Stimulated activated memory B cell treated with anti-CD40 and anti-IgM and Interleukin-4, amounts not matched to agents 10 μg/mL and 1 μg/mL and 100 μg/mL, for 72 hours (primary cell): ENCODE measurements at regions not wholly inside any gene's neighbourhood (a gene's known extent, or its start where the extent isn't known, plus 50 kb on each side); places are given as distances from the start of the nearest gene placed in this dataset.

Experiments
- ATAC-seq: fragments of 150-1000 bp; cut with Tn5 transposase; 2 replicates; pipeline ENCODE4 v1.10.0; 2021
- H3K27ac Mint-ChIP-seq: one replicate; pipeline ENCODE4 v1.8.0; 2022; ENCODE audit warnings: mild to moderate bottlenecking, mixed read lengths
- H3K27me3 Mint-ChIP-seq: one replicate; pipeline ENCODE4 v1.8.0; 2022; ENCODE audit warnings: mixed read lengths
- H3K36me3 Mint-ChIP-seq: one replicate; pipeline ENCODE4 v1.8.0; 2022; ENCODE audit warnings: mixed read lengths
- H3K4me1 Mint-ChIP-seq: one replicate; pipeline ENCODE4 v1.8.0; 2022; ENCODE audit warnings: mixed read lengths
- H3K4me3 Mint-ChIP-seq: one replicate; pipeline ENCODE4 v1.8.0; 2022; ENCODE audit warnings: mild to moderate bottlenecking, moderate library complexity, mixed read lengths
- H3K9me3 Mint-ChIP-seq: one replicate; pipeline ENCODE4 v1.8.0; 2022; ENCODE audit warnings: mixed read lengths

DNA sequence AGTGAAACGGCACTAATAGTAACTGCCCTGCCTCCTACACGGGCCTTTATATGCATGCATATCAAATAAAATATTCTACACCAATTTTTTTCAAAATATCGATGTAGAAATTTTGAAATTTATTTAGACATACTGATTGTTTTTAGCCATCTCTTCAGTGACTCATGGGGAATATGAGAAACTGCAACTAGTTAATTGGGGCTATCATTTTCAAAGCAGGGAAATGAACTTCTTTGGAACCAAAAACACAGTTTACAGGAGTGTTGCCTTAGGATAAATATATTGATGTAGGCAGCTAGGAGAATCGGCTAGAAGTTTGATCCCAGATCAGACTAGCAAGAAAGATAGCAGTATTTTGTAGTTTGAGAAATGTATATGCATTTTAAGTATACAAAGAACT is 1010.8 kb upstream of the AGA start:
- Mint-ChIP-seq H3K27ac (no peak overlapping the region), H3K27me3 (no peaks in the 10 kb centered on the region), H3K36me3 (no peaks in the 10 kb centered on the region), H3K4me3 (no peak overlapping the region), H3K9me3 (peaks cover 3% of the 10 kb centered on the region), H3K4me1 (no peaks in the 10 kb centered on the region)
- ATAC-seq: no peak

DNA sequence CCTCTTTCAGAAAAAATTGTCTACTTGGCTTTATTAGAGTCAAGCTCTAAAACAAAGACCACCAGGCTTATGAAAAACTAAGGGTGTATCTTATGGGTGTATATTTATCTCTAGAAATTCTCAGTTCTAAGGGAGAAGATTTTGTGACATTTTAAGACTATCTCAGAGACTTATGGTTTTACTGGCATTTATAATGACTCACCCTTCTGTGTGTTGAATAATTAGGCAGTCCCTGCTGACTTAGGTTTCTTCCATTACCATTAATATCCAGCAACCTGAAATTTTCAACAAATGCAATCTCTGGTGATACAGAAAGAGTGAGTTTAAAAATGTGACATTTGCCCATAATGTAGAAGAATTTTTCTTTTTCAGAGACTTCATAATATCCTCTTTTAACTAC is 1015.0 kb upstream of the AGA start:
- Mint-ChIP-seq H3K9me3 (no peaks in the 10 kb centered on the region), H3K4me3 (no peak overlapping the region), H3K36me3 (no peaks in the 10 kb centered on the region), H3K4me1 (no peaks in the 10 kb centered on the region), H3K27ac (no peak overlapping the region), H3K27me3 (no peaks in the 10 kb centered on the region)
- no peak for ATAC-seq

DNA sequence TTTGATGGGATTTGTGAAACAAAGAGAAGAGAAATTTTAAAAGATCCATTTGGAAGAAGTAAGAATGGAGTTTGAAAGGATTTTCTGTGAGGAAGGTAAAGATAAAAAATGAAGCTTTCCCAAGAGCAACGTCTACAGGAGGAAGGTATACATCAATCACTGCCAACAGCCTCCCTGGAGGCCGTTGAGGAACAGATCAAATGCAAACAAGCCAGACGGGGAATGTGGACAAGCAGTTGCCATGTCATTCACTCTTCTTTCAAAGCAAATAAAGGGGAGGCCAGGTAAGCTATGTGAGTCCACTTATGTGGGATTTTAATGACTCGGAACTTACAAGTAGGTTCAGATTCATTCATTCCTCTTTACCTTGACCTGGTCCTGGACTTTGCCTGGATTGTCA is 1020.5 kb upstream of the AGA start:
- no peaks in the 10 kb centered on the region for H3K4me1 Mint-ChIP-seq
- no peak overlapping the region for H3K27ac Mint-ChIP-seq
- H3K9me3 Mint-ChIP-seq: no peaks in the 10 kb centered on the region
- H3K36me3 Mint-ChIP-seq: no peaks in the 10 kb centered on the region
- ATAC-seq: no peak
- H3K4me3 Mint-ChIP-seq: no peak overlapping the region
- no peaks in the 10 kb centered on the region for H3K27me3 Mint-ChIP-seq

DNA sequence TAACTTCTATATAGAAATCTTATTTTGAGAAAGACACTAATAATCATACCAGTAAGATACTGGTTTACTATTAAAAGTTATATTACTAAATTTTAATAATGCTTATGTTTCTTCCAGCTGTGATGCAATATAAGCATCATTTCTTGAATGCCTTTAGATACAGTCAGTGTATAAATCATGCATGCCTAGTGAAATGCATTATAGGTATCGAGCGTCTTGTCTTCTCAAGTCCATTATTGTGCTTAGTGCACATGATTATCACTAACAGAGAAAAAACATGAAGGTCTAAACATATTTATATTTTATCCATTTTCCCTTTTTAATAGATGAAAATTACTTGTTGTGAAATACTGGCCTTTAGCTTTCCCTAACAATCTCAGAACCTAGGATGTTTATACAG is 1021.5 kb upstream of the AGA start:
- no peak for ATAC-seq
- Mint-ChIP-seq H3K9me3 (no peaks in the 10 kb centered on the region), H3K4me3 (no peak overlapping the region), H3K27me3 (no peaks in the 10 kb centered on the region), H3K4me1 (no peaks in the 10 kb centered on the region), H3K27ac (no peak overlapping the region), H3K36me3 (no peaks in the 10 kb centered on the region)

DNA sequence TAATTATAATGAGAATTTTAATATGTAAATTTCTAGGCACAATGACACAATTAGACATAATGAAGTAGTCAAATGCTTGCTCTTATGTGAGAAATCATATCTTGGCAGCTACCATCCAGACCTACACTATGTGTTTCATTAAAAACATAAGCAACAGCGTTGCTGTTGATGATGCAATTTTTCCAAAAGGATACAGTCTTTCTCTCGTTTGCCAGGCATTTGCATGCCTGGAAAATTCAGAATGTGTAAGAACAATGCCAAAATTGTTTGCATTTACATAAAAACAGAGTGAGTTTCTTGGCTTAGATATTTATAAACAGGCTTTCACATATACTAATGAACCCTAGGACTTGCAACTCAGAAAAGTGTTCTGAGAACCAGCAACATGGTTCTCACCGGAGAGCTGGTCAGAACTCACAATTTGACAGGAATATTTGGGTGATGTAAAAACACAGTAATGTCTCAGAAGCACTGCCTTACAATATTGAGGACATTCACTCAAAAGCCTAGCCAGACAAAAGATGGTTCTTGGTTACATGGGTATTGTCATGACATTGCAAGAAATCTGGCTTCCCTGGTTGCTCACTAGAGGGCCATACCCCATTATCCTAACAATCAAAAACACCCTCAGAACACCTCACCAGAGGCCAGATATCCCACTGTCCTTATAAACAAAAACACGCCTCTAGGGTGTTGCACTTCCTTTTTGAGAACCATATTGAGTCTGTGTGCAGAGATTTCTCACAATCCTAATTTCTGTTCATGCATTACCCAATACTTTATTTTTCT is 1029.0 kb upstream of the AGA start:
- Mint-ChIP-seq H3K4me3 (no peak overlapping the region), H3K36me3 (no peaks in the 10 kb centered on the region), H3K4me1 (no peaks in the 10 kb centered on the region), H3K27me3 (no peaks in the 10 kb centered on the region), H3K9me3 (peaks cover 5% of the 10 kb centered on the region), H3K27ac (no peak overlapping the region)
- no peak for ATAC-seq

DNA sequence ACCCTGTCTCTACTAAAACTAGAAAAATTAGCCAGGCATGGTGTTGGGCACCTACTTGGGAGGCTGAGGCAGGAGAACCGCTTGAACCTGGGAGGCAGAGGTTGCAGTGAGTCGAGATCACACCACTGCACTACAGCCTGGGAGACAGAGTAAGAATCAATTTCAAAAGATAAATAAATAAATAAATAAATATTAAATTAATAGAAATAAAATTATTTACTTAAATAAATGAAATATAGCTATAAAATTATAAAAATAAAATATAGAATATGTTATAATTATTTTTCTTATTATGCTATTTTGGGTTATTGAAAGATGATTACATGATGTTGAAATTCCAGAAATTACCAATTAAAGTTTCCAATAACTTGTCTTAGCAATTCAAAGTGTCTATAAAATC is 1029.8 kb upstream of the AGA start:
- Mint-ChIP-seq H3K4me1 (no peaks in the 10 kb centered on the region), H3K27me3 (no peaks in the 10 kb centered on the region), H3K4me3 (no peak overlapping the region), H3K27ac (no peak overlapping the region), H3K36me3 (no peaks in the 10 kb centered on the region), H3K9me3 (peaks cover 5% of the 10 kb centered on the region)
- ATAC-seq: no peak

DNA sequence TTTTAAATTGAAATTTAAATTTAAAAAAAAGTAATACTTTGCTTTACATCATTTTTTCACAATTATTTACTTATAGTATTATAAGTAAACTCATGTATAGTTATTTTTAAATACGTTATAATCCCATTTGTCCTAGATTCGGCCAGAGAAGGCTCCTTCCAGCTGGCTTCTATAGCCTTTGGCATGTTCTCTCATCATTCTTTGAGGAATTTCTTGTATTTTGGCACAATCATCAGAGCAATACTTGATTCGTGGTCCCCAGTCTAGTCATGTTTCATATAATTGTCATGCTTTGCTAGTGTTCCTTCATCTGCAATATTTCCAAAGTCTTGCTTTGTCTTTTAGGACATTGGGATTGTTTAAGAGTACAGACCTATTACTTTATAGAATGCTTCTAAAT is 1037.9 kb upstream of the AGA start:
- Mint-ChIP-seq H3K27ac (no peak overlapping the region), H3K36me3 (no peaks in the 10 kb centered on the region), H3K27me3 (no peaks in the 10 kb centered on the region), H3K4me3 (no peak overlapping the region), H3K4me1 (no peaks in the 10 kb centered on the region), H3K9me3 (peaks cover 5% of the 10 kb centered on the region)
- no peak for ATAC-seq

DNA sequence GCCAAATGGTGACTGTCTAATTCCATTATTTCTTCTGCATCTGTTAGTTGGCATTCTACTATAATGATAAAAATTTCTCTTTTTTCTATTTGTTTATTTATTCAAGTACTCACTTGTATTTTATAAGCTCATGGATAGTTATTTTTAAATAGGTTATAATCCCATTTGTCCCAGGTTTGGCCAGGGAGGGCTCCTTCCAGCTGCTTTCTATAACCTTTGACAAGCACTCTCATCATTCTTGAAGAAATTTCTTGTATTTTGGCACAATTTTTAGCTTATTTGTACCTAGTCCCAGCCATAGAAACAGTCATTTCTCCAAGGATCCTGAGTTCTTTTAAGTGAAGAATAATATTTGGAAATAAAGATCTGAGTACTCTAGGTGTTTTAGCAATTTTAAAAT is 1038.6 kb upstream of the AGA start:
- no peaks in the 10 kb centered on the region for H3K36me3 Mint-ChIP-seq
- no peaks in the 10 kb centered on the region for H3K27me3 Mint-ChIP-seq
- peaks cover 2% of the 10 kb centered on the region for H3K9me3 Mint-ChIP-seq
- H3K4me3 Mint-ChIP-seq: no peak overlapping the region
- H3K4me1 Mint-ChIP-seq: no peaks in the 10 kb centered on the region
- ATAC-seq: no peak
- no peak overlapping the region for H3K27ac Mint-ChIP-seq

DNA sequence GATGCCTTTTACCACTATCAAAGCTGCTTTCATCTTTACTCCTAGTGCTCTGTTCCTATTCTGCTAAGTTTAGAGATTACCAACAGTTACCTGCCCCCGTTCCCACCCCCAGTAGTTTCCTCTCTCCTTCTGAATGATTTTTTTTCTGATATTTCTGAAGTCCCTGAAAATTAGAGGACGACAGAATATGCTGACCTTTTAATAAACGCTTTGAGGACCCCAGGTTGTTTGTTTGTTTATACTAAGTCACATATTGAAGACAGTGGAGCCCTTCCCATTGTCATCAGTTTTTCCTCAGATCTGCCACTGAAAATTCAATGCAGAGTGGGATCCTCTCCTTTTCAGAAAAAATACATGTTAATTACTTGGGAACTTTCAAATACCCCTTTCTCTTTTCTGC is 1039.3 kb upstream of the AGA start:
- Mint-ChIP-seq H3K27ac (no peak overlapping the region), H3K36me3 (no peaks in the 10 kb centered on the region), H3K4me3 (no peak overlapping the region), H3K27me3 (no peaks in the 10 kb centered on the region), H3K9me3 (peaks cover 2% of the 10 kb centered on the region), H3K4me1 (no peaks in the 10 kb centered on the region)
- no peak for ATAC-seq

DNA sequence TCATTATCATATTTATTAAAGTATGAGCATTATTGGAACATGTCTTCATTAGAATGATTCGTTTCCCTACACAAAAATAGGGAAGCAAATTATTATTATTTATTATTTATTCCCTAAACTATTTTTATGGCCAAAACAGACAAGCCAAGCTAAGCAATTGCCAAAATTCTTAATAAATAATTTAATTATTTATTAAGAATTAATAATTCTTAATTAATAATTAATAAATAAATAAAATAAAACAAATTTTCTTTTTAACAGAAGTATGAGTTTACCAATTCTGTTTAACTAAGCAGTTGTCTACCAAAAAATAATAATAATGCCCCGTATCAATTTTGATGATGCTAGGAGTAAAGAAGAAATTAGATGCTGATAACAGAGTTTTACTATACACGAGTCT is 1080.8 kb upstream of the AGA start:
- H3K36me3 Mint-ChIP-seq: no peaks in the 10 kb centered on the region
- no peak for ATAC-seq
- H3K4me3 Mint-ChIP-seq: no peak overlapping the region
- no peaks in the 10 kb centered on the region for H3K27me3 Mint-ChIP-seq
- no peaks in the 10 kb centered on the region for H3K4me1 Mint-ChIP-seq
- H3K9me3 Mint-ChIP-seq: peaks cover 2% of the 10 kb centered on the region
- no peak overlapping the region for H3K27ac Mint-ChIP-seq

DNA sequence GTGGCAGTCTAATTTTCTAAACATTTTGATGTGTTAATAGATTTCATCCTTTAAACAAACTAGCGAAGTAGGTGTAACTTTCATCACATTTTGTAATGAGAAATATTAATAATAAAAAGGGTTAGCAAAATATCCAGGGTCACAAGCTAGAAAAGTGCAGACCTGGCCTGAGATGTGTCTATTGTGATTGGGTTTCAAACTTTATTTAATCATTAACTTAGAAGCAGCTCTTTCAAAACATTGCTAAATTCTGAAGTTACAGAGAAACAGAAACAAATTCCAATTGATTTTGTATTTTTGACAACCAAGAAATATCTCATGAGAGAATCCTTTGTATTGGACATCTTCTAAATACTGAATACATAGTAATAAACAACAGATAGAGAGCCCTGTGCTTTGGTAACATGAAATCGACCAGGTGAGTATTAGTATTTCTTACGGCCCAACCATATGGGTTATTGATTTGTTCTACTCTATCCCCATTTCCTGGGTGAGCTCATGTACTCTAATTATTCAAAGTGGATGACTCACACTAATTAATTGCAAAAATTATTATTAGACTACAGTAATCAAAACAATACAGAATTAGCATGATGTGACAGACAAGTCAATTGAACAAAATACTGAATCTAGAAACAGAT is 1093.8 kb upstream of the AGA start:
- H3K36me3 Mint-ChIP-seq: no peaks in the 10 kb centered on the region
- no peak for ATAC-seq
- H3K27me3 Mint-ChIP-seq: no peaks in the 10 kb centered on the region
- H3K4me1 Mint-ChIP-seq: no peaks in the 10 kb centered on the region
- no peak overlapping the region for H3K4me3 Mint-ChIP-seq
- peaks cover 9% of the 10 kb centered on the region for H3K9me3 Mint-ChIP-seq
- no peak overlapping the region for H3K27ac Mint-ChIP-seq

DNA sequence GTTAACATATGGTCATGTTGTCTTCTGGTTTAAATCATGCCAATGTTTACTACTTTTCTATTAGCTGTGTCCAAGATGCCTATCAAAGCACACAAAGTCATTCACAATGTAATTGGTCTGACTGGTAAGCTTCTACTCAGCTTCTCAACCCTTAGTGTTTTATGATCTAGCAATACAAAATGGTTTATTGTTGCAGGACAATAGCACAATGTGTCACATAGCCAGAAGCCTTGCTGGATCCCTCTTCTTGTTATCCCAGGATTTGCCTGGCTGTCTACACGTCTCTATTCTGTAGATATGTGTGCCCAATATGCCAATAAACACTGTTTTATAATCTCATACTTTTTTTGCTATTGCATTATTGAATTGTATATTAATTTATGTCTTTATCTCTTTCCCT is 1111.0 kb upstream of the AGA start:
- H3K27me3 Mint-ChIP-seq: no peaks in the 10 kb centered on the region
- peaks cover 2% of the 10 kb centered on the region for H3K9me3 Mint-ChIP-seq
- no peak for ATAC-seq
- no peak overlapping the region for H3K4me3 Mint-ChIP-seq
- H3K4me1 Mint-ChIP-seq: no peaks in the 10 kb centered on the region
- H3K36me3 Mint-ChIP-seq: no peaks in the 10 kb centered on the region
- no peak overlapping the region for H3K27ac Mint-ChIP-seq

DNA sequence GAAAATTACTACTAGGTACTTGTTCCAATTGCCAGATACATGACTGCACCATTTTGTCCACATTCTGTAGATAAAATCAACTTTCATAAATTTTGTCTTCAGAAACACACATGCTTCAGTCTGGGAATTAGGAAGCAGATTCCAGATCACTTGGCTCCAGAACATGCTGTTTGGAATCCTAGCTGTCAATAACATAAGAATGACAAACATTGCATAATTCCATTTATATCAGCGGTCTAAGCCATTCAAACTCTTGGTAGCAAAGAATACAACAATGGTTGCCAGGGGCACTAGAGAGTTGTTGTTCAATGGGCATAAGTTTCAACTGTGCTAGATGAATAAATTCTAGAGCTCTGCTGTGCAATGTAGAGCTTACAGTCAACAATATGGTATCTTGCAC is 1112.1 kb upstream of the AGA start:
- Mint-ChIP-seq H3K27me3 (no peaks in the 10 kb centered on the region), H3K27ac (no peak overlapping the region), H3K4me3 (no peak overlapping the region), H3K4me1 (no peaks in the 10 kb centered on the region), H3K36me3 (no peaks in the 10 kb centered on the region), H3K9me3 (peaks cover 2% of the 10 kb centered on the region)
- no peak for ATAC-seq

DNA sequence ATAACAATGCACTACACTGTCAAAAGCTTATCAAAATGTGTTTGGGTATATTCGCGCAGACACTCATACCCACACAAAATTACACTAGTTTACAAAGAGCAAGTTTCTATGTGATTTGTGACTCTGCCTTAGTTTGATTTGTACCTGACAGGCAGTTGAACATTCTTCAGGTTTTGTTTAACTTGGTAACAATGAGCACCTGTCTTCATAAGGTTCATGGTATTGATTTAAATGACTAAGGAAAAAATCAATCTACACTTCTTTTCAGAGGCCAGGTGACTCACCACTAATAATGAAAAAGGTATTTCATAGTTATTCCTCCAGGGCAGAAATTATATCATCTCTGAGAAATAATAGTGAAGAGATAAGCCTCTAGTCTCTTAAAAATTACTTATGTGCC is 1114.6 kb upstream of the AGA start:
- ATAC-seq: no peak
- Mint-ChIP-seq H3K9me3 (no peaks in the 10 kb centered on the region), H3K36me3 (no peaks in the 10 kb centered on the region), H3K4me1 (no peaks in the 10 kb centered on the region), H3K4me3 (no peak overlapping the region), H3K27ac (no peak overlapping the region), H3K27me3 (no peaks in the 10 kb centered on the region)

DNA sequence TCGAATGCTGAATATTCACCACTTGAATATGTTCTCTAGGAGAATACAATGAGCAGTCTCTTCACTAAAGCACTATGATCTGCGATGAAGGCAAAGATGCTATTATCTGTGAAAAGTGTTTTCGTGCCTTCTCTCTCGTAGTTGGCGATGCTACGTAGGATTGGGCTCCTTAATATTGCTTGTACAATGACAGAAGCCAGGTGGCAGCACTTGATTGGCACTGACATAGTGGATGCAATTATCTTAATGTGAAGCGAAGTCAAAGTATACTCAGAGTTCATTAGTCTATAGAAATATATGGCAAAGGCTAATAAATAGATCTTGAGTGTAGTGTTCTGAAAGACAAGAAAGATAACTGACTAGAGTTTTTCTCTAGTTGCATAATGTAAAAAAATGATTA is 1135.7 kb upstream of the AGA start:
- Mint-ChIP-seq H3K27ac (no peak overlapping the region), H3K9me3 (peaks cover 3% of the 10 kb centered on the region), H3K36me3 (no peaks in the 10 kb centered on the region), H3K27me3 (no peaks in the 10 kb centered on the region), H3K4me3 (no peak overlapping the region), H3K4me1 (no peaks in the 10 kb centered on the region)
- no peak for ATAC-seq

DNA sequence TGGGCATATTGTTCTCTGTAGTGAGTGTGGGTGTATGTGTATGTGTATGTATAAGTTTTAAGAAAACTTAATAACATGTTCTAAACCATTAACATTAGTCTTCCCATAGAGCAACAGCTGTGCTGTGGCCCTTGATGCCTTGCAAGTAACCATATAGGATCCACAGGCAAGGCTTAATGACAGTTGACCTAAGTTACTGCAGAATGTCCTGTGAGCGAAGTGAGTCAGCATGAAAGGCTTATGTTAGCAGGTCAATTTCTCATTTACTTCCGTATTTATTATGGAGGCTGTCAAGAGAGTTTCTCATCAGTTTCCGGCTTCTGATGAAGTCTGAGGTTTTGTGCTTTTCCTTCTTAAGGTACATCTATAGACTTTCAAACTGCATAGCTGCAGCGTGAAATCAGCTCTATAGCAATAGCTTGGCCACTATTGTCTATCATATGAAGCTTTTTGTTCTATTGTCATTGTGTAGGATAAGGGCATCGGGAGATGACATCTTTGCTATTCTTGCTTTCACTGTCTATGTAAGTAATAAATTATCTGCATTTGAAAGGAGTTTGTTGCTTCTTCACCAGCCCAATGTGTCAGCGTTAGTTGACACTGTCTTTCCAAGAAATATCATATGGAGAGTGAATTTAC is 1153.4 kb upstream of the AGA start:
- Mint-ChIP-seq H3K9me3 (peaks cover 13% of the 10 kb centered on the region), H3K36me3 (no peaks in the 10 kb centered on the region), H3K4me1 (no peaks in the 10 kb centered on the region), H3K4me3 (no peak overlapping the region), H3K27ac (no peak overlapping the region), H3K27me3 (no peaks in the 10 kb centered on the region)
- no peak for ATAC-seq
